ENCODE measurements at regions not wholly inside any gene's neighbourhood (a gene's known extent, or its start where the extent isn't known, plus 50 kb on each side); places are given as distances from the start of the nearest gene placed in this dataset.

DNA sequence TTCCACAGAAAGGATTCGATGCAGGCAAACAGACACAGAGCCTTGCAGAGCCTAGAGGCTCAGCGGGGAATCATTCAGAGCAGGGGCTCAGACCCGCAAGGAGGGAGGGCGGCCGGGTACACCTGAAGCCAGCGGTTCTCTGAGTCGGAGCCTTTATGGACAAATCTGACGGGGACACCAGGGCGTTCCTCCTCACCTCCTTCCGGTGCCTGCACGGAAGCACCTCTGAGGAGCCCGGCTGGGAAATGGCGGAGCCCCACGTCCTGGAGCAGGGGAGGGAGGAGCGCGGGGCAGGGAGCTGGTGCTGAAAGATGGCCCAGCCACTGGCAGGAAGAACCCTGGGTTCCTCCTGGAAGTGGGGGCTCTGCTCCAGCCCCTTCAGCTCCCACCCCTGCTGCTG lies 193.5 kb upstream of the ALKAL2 start:
- TF ChIP-seq LEF1 (IDR thresholded peaks at IDR 0.05; ENCODE audit: borderline replicate concordance) (no peak), TARDBP (IDR thresholded peaks at IDR 0.05) (no peak), ELF4 (IDR thresholded peaks at IDR 0.05) (no peak), SP1 (IDR thresholded peaks at IDR 0.05) (no peak), FOXA1 (IDR thresholded peaks at IDR 0.05) (no peak)

All from HEK293T (cell line).